ENCODE measurements at regions not wholly inside any gene's neighbourhood (a gene's known extent, or its start where the extent isn't known, plus 50 kb on each side); places are given as distances from the start of the nearest gene placed in this dataset.

DNA sequence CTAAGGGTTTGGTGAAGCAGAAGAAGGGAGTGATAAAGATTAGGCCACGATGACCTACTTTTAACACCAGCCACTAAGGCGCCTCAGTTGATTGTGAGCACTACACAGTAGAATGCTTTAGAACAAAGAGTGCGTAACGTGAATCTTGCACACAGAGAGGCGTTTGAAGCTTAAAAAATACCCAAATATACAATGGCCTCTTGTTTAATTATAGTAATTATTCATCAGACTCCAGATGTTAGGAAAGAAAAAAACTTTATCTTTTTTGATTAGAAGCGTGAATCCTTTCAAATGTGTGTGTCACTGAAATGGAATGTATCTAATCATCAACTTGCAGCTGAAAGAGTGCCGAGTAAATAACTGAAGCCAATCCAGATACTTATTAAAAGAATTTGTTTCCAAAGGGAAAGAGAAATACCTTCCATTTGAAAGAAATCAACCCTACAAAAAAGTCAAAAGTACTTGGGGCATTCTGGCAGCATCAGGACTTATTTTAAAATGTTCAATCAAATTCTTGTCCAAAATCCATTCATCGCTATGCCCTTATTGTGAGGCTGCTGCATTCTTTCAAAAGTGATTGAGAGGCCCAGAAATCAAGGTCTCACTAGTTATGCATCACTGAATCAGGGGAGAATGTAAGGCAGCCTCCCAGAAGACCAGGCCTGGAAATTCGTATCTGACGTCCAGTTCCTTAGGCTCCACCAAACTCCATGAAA is 337.5 kb downstream of the ZNF608 start:
- ATAC-seq (no peak), DNase-seq (ENCODE audit: extremely low read depth in 1 of 4, low spot score in 3 of 4) (no peak), FAIRE-seq (no peak)
- BruUV-seq (replicated peaks), result no TSS peak
- H3K27me3 ChIP-seq (ENCODE audit: control insufficient read depth in 2 of 2, insufficient read depth in 2 of 2, low read length in 2 of 2), result no peaks in the 10 kb centered on the region
- H3K4me1 ChIP-seq (replicated peaks in 1 of 2; ENCODE audit: control insufficient read depth in 2 of 2, insufficient read depth in 2 of 2, low read length in 2 of 2), result no peaks in the 10 kb centered on the region
- intact Hi-C loops (cut with micrococcal nuclease), result no loop called here
- TF ChIP-seq, protein P1, sequence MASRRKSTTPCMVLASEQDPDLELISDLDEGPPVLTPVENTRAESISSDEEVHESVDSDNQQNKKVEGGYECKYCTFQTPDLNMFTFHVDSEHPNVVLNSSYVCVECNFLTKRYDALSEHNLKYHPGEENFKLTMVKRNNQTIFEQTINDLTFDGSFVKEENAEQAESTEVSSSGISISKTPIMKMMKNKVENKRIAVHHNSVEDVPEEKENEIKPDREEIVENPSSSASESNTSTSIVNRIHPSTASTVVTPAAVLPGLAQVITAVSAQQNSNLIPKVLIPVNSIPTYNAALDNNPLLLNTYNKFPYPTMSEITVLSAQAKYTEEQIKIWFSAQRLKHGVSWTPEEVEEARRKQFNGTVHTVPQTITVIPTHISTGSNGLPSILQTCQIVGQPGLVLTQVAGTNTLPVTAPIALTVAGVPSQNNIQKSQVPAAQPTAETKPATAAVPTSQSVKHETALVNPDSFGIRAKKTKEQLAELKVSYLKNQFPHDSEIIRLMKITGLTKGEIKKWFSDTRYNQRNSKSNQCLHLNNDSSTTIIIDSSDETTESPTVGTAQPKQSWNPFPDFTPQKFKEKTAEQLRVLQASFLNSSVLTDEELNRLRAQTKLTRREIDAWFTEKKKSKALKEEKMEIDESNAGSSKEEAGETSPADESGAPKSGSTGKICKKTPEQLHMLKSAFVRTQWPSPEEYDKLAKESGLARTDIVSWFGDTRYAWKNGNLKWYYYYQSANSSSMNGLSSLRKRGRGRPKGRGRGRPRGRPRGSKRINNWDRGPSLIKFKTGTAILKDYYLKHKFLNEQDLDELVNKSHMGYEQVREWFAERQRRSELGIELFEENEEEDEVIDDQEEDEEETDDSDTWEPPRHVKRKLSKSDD (conservative IDR thresholded peaks at IDR 0.05; ENCODE audit: low read length), result no peak
- TF ChIP-seq RFX5 (IDR thresholded peaks at IDR 0.05; ENCODE audit: low read depth, low read length), result no peak
- TF ChIP-seq SIN3B (IDR thresholded peaks at IDR 0.05; ENCODE audit: low read depth), result no peak
- no peaks in the 10 kb centered on the region for H3K9me1 ChIP-seq (ENCODE audit: control insufficient read depth, insufficient read depth, low read length)
- H2AFZ ChIP-seq (ENCODE audit: low read depth, low read length), result no peak overlapping the region
- no peak overlapping the region for H3K27ac ChIP-seq (ENCODE audit: extremely low read depth, low read depth, low read length)
- H3K9ac ChIP-seq (ENCODE audit: insufficient read depth in 1 of 2, low read depth in 2 of 2, low read length in 2 of 2), result no peak overlapping the region
- H3K9me3 ChIP-seq (replicated peaks; ENCODE audit: control insufficient read depth, insufficient read depth, low read depth, low read length), result no peaks in the 10 kb centered on the region
- WGBS (ENCODE audit: insufficient coverage, low coverage, missing lambda C conversion rate), result 1% methylated on average over 10 of the region's 10 CpGs
- in situ Hi-C loops (cut with MboI), result no loop called here
- no peak overlapping the region for H3K4me2 ChIP-seq (ENCODE audit: insufficient read depth, low read length)
- H4K20me1 ChIP-seq (replicated peaks; ENCODE audit: control insufficient read depth, insufficient read depth, low read length), result no peaks in the 10 kb centered on the region
- H3K4me3 ChIP-seq, result no peak overlapping the region
- ChIA-PET POLR2A (no interaction called here), CTCF (ENCODE audit: low intra/inter-chr PET ratio) (no interaction called here)
- H3K36me3 ChIP-seq (ENCODE audit: control insufficient read depth, insufficient read depth, low read length), result no peaks in the 10 kb centered on the region
- no peaks in the 10 kb centered on the region for H3K79me2 ChIP-seq (ENCODE audit: control insufficient read depth, insufficient read depth, low read length)

Measured in K562 (cell line).